ENCODE measurements at regions not wholly inside any gene's neighbourhood (a gene's known extent, or its start where the extent isn't known, plus 50 kb on each side); places are given as distances from the start of the nearest gene placed in this dataset.

- no peaks in the 10 kb centered on the region for H3K9me3 ChIP-seq (ENCODE audit: control insufficient read depth, insufficient read depth, low read length)
- no peak for TF ChIP-seq CTCF (IDR thresholded peaks at IDR 0.05; ENCODE audit: low read depth, low read length)
- H3K27ac ChIP-seq (ENCODE audit: low read depth, low read length): no peak overlapping the region
- CTCF ChIA-PET: interaction anchor here (0.6 kb wide), 1 partner anchor 101 kb away, joined by 3 read pairs; no protein-coding TSS in a partner anchor
- H3K27me3 ChIP-seq (ENCODE audit: control insufficient read depth, insufficient read depth, low read length): peaks cover 3% of the 10 kb centered on the region
- DNase-seq (ENCODE audit: low read depth, low spot score): no peak
- H3K4me3 ChIP-seq (ENCODE audit: low read depth, low read length): no peak overlapping the region
- POLR2A ChIA-PET: no interaction called here
These were observed 61.2 kb upstream of the HOPX start for GRCh38 chr4:56742080-56742871.

- Histone ChIP-seq H3K4me3 (ENCODE audit: low read depth, low read length) (no peak overlapping the region), H3K9me3 (ENCODE audit: control insufficient read depth, insufficient read depth, low read length) (no peaks in the 10 kb centered on the region), H3K27ac (ENCODE audit: low read depth, low read length) (no peak overlapping the region), H3K27me3 (ENCODE audit: control insufficient read depth, insufficient read depth, low read length) (peaks cover 3% of the 10 kb centered on the region)
- DNase-seq (ENCODE audit: low read depth, low spot score): no peak
- POLR2A ChIA-PET: no interaction called here
- no peak for TF ChIP-seq CTCF (IDR thresholded peaks at IDR 0.05; ENCODE audit: low read depth, low read length)
- CTCF ChIA-PET: no interaction called here
These were observed 60.5 kb upstream of the HOPX start for GRCh38 chr4:56741595-56741994.

- H3K4me3 ChIP-seq (ENCODE audit: low read depth, low read length): no peak overlapping the region
- DNase-seq (ENCODE audit: low read depth, low spot score): no peak
- ChIA-PET POLR2A (no interaction called here), CTCF (no interaction called here)
- H3K27ac ChIP-seq (ENCODE audit: low read depth, low read length): no peak overlapping the region
- H3K9me3 ChIP-seq (ENCODE audit: control insufficient read depth, insufficient read depth, low read length): no peaks in the 10 kb centered on the region
- no peak for TF ChIP-seq CTCF (IDR thresholded peaks at IDR 0.05; ENCODE audit: low read depth, low read length)
- H3K27me3 ChIP-seq (ENCODE audit: control insufficient read depth, insufficient read depth, low read length): peaks cover 3% of the 10 kb centered on the region
These were observed 58.1 kb upstream of the HOPX start for GRCh38 chr4:56739066-56739777.

- Histone ChIP-seq H3K27me3 (ENCODE audit: control insufficient read depth, insufficient read depth, low read length) (peaks cover 3% of the 10 kb centered on the region), H3K9me3 (ENCODE audit: control insufficient read depth, insufficient read depth, low read length) (no peaks in the 10 kb centered on the region), H3K4me3 (ENCODE audit: low read depth, low read length) (no peak overlapping the region), H3K27ac (ENCODE audit: low read depth, low read length) (no peak overlapping the region)
- no peak for TF ChIP-seq CTCF (IDR thresholded peaks at IDR 0.05; ENCODE audit: low read depth, low read length)
- ChIA-PET CTCF (no interaction called here), POLR2A (no interaction called here)
- no peak for DNase-seq (ENCODE audit: low read depth, low spot score)
These were observed 56.6 kb upstream of the HOPX start for GRCh38 chr4:56737666-56738065.

- peaks cover 3% of the 10 kb centered on the region for H3K27me3 ChIP-seq (ENCODE audit: control insufficient read depth, insufficient read depth, low read length)
- POLR2A ChIA-PET: no interaction called here
- TF ChIP-seq CTCF (IDR thresholded peaks at IDR 0.05; ENCODE audit: low read depth, low read length): no peak
- CTCF ChIA-PET: no interaction called here
- H3K9me3 ChIP-seq (ENCODE audit: control insufficient read depth, insufficient read depth, low read length): no peaks in the 10 kb centered on the region
- no peak overlapping the region for H3K4me3 ChIP-seq (ENCODE audit: low read depth, low read length)
- no peak for DNase-seq (ENCODE audit: low read depth, low spot score)
- H3K27ac ChIP-seq (ENCODE audit: low read depth, low read length): no peak overlapping the region
These were observed 52.3 kb upstream of the HOPX start for GRCh38 chr4:56733352-56733751.

All from AG04450 (cell line).